Stimulated activated naive CD8-positive, alpha-beta T cell treated with anti-CD3 and anti-CD28 coated beads, Interleukin-15, amount 100 ng/mL, for 72 hours (primary cell): ENCODE measurements at regions not wholly inside any gene's neighbourhood (a gene's known extent, or its start where the extent isn't known, plus 50 kb on each side); places are given as distances from the start of the nearest gene placed in this dataset.

Experiments used
- ATAC-seq: fragments of 150-1000 bp; cut with Tn5 transposase; 2 replicates; pipeline ENCODE4 v1.10.0; 2021; ENCODE audit warnings: mild to moderate bottlenecking, moderate library complexity
- DNase-seq, 2 donors: peaks; one replicate each; pipeline ENCODE4 v3.0.0; 2021 to 2022
- H3K27ac Mint-ChIP-seq, 2 donors: one replicate each; pipeline ENCODE4 v1.8.0; 2022; ENCODE audit warnings: mild to moderate bottlenecking in 2 of 2, mixed read lengths in 2 of 2, moderate library complexity in 2 of 2
- H3K27me3 Mint-ChIP-seq: one replicate; pipeline ENCODE4 v1.8.0; 2022; ENCODE audit warnings: mixed read lengths
- H3K4me1 Mint-ChIP-seq: one replicate; pipeline ENCODE4 v1.8.0; 2022; ENCODE audit warnings: mild to moderate bottlenecking, mixed read lengths
- H3K4me3 Mint-ChIP-seq, 2 donors: one replicate each; pipeline ENCODE4 v1.8.0; 2022; ENCODE audit warnings: mild to moderate bottlenecking in 2 of 2, mixed read lengths in 2 of 2, moderate library complexity in 1 of 2
- H3K9me3 Mint-ChIP-seq, 2 donors: one replicate each; pipeline ENCODE4 v1.8.0; 2022; ENCODE audit warnings: mixed read lengths in 2 of 2

GRCh38 chr7:41351091-41351490, 351.8 kb downstream of the INHBA start:
- Mint-ChIP-seq H3K4me1 (no peaks in the 10 kb centered on the region), H3K9me3 (no peaks in the 10 kb centered on the region), H3K4me3 (no peak overlapping the region), H3K27ac (no peak overlapping the region), H3K27me3 (no peaks in the 10 kb centered on the region)
- ATAC-seq: no peak
- DNase-seq: no peak

- H3K4me3 Mint-ChIP-seq: no peak overlapping the region
- H3K9me3 Mint-ChIP-seq: peaks cover 11 to 14% of the 10 kb centered on the region in 2 donors
- no peaks in the 10 kb centered on the region for H3K4me1 Mint-ChIP-seq
- DNase-seq: no peak
- H3K27ac Mint-ChIP-seq: no peak overlapping the region
- no peak for ATAC-seq
- peaks cover 6% of the 10 kb centered on the region for H3K27me3 Mint-ChIP-seq
Observed at GRCh38 chr7:41346878-41347277, 356.0 kb downstream of the INHBA start.

GRCh38 chr7:41339913-41340676, 362.8 kb downstream of the INHBA start:
- peaks cover 11 to 14% of the 10 kb centered on the region in 2 donors for H3K9me3 Mint-ChIP-seq
- ATAC-seq (no peak), DNase-seq (no peak)
- H3K27ac Mint-ChIP-seq: no peak overlapping the region
- no peak overlapping the region for H3K4me3 Mint-ChIP-seq
- no peaks in the 10 kb centered on the region for H3K4me1 Mint-ChIP-seq
- H3K27me3 Mint-ChIP-seq: peaks cover 6% of the 10 kb centered on the region

DNA sequence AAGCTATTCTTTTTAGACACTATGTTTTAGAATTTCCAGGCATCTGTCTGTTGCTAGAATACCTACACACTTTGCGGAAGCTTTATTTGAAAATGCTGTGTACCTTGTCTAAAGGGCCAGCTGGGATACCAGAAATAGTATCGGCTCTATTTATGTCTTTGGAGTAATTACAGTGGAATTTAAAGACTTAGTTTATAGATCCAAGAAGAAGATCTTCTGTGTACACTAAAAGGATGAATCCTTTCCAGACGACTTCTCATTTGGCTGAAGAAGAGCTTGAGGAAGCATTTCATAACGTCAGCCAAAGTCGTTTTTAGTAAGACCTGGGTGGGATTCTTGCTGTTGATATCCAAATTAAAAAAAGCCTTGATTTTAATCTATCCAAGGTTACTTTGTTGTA, 365.9 kb downstream of the INHBA start:
- Mint-ChIP-seq H3K27ac (no peak overlapping the region), H3K4me3 (no peak overlapping the region), H3K27me3 (no peaks in the 10 kb centered on the region), H3K4me1 (no peaks in the 10 kb centered on the region), H3K9me3 (peaks cover 0 to under 1% of the 10 kb centered on the region in 2 donors)
- no peak for DNase-seq
- no peak for ATAC-seq

GRCh38 chr7:41336455-41336952, 366.4 kb downstream of the INHBA start:
- Mint-ChIP-seq H3K4me3 (no peak overlapping the region), H3K27me3 (no peaks in the 10 kb centered on the region), H3K27ac (no peak overlapping the region), H3K4me1 (no peaks in the 10 kb centered on the region), H3K9me3 (no peaks in the 10 kb centered on the region)
- DNase-seq (no peak), ATAC-seq (no peak)

- Mint-ChIP-seq H3K27ac (no peak overlapping the region), H3K27me3 (no peaks in the 10 kb centered on the region), H3K4me3 (no peak overlapping the region), H3K9me3 (no peaks in the 10 kb centered on the region), H3K4me1 (no peaks in the 10 kb centered on the region)
- DNase-seq: no peak
- no peak for ATAC-seq
Observed at GRCh38 chr7:41334071-41334862, 368.6 kb downstream of the INHBA start.

DNA sequence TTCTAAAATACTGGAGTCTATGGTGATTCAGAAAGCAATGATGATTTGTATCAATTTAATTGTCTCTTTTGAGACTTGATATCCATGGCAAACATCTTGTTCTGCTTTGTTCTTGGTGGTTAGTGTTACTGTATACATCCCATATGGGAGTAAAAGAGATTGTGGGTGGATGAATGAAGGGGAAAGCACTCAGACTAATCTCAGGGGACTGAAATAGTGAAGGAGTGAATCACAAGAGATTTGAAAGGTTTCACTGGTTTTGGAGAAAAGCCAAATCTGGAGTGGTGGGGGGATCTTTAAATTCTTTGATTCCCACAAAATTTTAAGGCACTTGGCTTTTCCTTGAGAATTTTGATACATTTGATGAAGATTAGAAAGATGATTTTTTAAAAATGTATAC, 369.4 kb downstream of the INHBA start:
- Mint-ChIP-seq H3K27me3 (no peaks in the 10 kb centered on the region), H3K4me1 (no peaks in the 10 kb centered on the region), H3K27ac (no peak overlapping the region), H3K9me3 (no peaks in the 10 kb centered on the region), H3K4me3 (no peak overlapping the region)
- no peak for DNase-seq
- ATAC-seq: no peak

DNA sequence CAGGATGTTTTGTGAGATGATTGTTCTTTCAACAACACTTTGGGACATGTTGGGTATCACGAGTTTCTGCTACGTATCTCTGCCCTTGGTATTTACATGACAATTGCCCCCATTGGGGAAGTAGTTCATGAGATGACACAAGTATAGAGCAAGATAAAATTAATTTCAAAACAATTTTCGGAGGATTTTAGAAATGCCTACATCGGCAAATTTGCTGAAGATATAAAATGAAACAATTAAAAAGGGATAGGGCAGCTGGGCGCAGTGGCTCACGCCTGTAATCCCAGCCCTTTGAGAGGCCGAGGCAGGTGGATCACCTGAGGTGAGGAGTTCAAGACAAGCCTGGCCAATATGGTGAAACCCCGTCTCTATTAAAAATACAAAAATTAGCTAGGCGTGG, 371.7 kb downstream of the INHBA start:
- Mint-ChIP-seq H3K9me3 (peaks cover 0 to 5% of the 10 kb centered on the region in 2 donors), H3K4me3 (no peak overlapping the region), H3K4me1 (no peaks in the 10 kb centered on the region), H3K27ac (no peak overlapping the region), H3K27me3 (no peaks in the 10 kb centered on the region)
- no peak for ATAC-seq
- DNase-seq: no peak

DNA sequence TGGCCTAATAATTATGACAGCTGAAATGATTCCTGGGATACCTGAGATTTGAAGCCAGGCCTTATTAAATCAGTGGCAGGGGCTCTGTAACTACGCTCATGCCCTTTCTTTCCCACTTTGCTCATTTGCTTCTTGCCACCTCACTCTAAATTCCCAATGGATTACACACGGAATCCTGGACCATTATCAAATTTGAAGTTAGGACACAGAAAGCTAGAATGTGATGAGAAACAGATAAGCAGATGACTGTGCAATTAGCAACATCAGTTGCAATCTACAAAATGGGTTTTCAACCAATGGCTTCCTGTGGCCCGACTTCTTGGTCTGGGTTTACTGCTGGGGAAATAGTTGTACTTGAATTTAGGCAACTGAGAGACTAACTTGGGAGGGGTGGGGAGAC, 374.3 kb downstream of the INHBA start:
- DNase-seq: no peak
- ATAC-seq: no peak
- Mint-ChIP-seq H3K4me1 (no peaks in the 10 kb centered on the region), H3K27ac (no peak overlapping the region), H3K4me3 (no peak overlapping the region), H3K27me3 (no peaks in the 10 kb centered on the region), H3K9me3 (peaks cover 0 to 9% of the 10 kb centered on the region in 2 donors)

GRCh38 chr7:41328131-41328530, 374.8 kb downstream of the INHBA start:
- no peaks in the 10 kb centered on the region for H3K27me3 Mint-ChIP-seq
- no peak for ATAC-seq
- H3K27ac Mint-ChIP-seq: peak overlapping the region in 1 of 2 donors; percentile 3
- DNase-seq: no peak
- no peaks in the 10 kb centered on the region for H3K4me1 Mint-ChIP-seq
- peaks cover 0 to 9% of the 10 kb centered on the region in 2 donors for H3K9me3 Mint-ChIP-seq
- H3K4me3 Mint-ChIP-seq: no peak overlapping the region

DNA sequence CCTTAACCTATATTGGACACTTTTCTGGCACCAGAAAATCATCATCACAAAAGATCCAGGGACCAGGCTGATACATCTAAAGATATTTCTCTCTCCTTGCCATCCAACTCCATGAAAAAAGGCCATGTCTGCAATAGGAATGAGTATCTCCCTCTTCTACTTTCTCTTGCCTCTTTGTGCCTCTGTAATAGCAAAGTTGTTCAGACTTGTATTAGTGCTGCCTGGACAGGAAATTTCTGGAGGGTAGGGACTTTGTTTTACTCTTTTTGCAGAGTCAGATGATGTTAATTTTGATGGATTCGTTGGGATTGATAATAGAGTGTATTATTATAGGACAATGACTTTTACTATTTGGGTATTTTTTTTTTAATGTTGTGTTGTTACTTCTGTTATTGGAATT, 376.3 kb downstream of the INHBA start:
- no peak for DNase-seq
- Mint-ChIP-seq H3K9me3 (peaks cover 0 to 9% of the 10 kb centered on the region in 2 donors), H3K4me3 (no peak overlapping the region), H3K27me3 (no peaks in the 10 kb centered on the region), H3K4me1 (no peaks in the 10 kb centered on the region), H3K27ac (no peak overlapping the region)
- ATAC-seq: no peak

DNA sequence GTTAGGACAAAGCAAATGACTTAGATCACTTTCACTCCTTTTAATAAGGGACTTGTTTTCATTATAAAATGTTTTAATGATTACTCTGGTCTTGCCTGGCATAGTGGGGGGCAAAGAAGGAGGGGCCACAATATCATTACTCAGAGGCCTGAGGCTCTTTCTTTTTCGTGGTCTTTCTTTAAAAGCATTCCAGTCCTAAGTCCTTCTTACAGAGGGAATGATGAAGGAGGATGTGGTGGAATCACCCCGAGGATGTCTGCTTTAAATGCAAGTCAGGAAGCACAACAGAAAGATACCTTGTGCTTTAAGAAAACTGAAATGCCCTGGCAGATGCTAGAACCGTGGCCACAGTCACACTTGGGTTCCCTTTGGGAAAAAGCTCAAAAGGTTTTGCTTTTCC, 379.1 kb downstream of the INHBA start:
- H3K4me1 Mint-ChIP-seq: no peaks in the 10 kb centered on the region
- DNase-seq (no peak), ATAC-seq (no peak)
- no peak overlapping the region for H3K27ac Mint-ChIP-seq
- no peak overlapping the region for H3K4me3 Mint-ChIP-seq
- H3K27me3 Mint-ChIP-seq: no peaks in the 10 kb centered on the region
- H3K9me3 Mint-ChIP-seq: peaks cover 4 to 9% of the 10 kb centered on the region in 2 donors

- H3K4me1 Mint-ChIP-seq: no peaks in the 10 kb centered on the region
- no peak overlapping the region for H3K27ac Mint-ChIP-seq
- H3K9me3 Mint-ChIP-seq: peaks cover 0 to 14% of the 10 kb centered on the region in 2 donors
- no peak overlapping the region for H3K4me3 Mint-ChIP-seq
- no peak for ATAC-seq
- no peak for DNase-seq
- H3K27me3 Mint-ChIP-seq: no peaks in the 10 kb centered on the region
Observed at GRCh38 chr7:41319581-41319980, 383.3 kb downstream of the INHBA start.

- ATAC-seq: no peak
- no peak overlapping the region for H3K27ac Mint-ChIP-seq
Observed at GRCh38 chr7:41316410-41316809, 386.5 kb downstream of the INHBA start.

DNA sequence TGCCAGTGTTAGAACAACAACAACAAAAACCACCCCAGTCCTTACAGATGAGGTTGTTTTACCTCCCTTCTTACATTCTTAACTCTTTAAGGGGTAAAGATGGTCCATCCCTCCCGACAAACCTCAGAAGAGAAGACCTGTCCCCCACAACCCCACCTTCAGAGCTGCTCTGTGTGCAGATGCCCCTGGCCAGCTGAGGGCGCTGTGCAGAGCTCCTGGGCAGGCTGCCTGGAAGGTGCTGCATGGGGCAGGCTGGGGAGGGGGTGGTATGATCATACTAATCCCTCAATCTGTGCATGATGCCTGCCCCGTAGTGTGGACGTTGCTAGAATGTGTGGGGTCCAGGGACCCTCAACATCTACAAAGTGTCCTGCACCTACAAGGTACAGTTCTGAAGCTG, 387.1 kb downstream of the INHBA start:
- H3K9me3 Mint-ChIP-seq: peaks cover 5 to 14% of the 10 kb centered on the region in 2 donors
- no peak overlapping the region for H3K27ac Mint-ChIP-seq
- ATAC-seq (no peak), DNase-seq (no peak)
- H3K4me1 Mint-ChIP-seq: no peaks in the 10 kb centered on the region
- H3K4me3 Mint-ChIP-seq: no peak overlapping the region
- no peaks in the 10 kb centered on the region for H3K27me3 Mint-ChIP-seq

More at GRCh38 chr7:41316410-41316809, 386.5 kb downstream of the INHBA start:
- no peaks in the 10 kb centered on the region for H3K4me1 Mint-ChIP-seq
- H3K9me3 Mint-ChIP-seq: peaks cover 4 to 14% of the 10 kb centered on the region in 2 donors
- H3K4me3 Mint-ChIP-seq: no peak overlapping the region
- no peaks in the 10 kb centered on the region for H3K27me3 Mint-ChIP-seq
- DNase-seq: no peak

GRCh38 chr7:41313171-41313570, 389.7 kb downstream of the INHBA start:
- no peak overlapping the region for H3K27ac Mint-ChIP-seq
- no peak for DNase-seq
- H3K27me3 Mint-ChIP-seq: no peaks in the 10 kb centered on the region
- no peak overlapping the region for H3K4me3 Mint-ChIP-seq
- H3K4me1 Mint-ChIP-seq: no peaks in the 10 kb centered on the region
- ATAC-seq: no peak
- H3K9me3 Mint-ChIP-seq: peaks cover 3 to 5% of the 10 kb centered on the region in 2 donors
